ENCODE measurements at regions not wholly inside any gene's neighbourhood (a gene's known extent, or its start where the extent isn't known, plus 50 kb on each side); places are given as distances from the start of the nearest gene placed in this dataset.

DNA sequence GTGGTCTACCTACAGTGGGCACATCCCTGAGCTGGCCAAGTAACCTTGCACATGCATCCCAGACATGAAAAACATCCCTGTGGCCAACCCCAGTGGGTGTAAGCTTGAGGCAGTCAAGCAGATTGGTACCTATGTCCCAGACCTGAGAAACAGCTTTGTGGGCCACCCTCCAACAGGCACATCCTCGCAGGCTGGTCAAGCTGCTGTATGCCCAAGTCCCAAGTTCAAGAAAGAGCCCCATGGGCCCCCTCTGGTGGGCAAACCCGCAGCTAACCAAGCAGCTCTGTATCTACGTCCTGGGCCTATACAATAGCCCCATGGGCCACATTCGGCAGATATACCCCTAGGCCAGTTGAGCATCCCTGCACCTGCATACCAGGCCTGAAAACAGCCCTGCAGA, 186.3 kb upstream of the GPR149 start:
- Histone ChIP-seq H3K9me3 (ENCODE audit: low read length) (no peaks in the 10 kb centered on the region), H3K4me3 (ENCODE audit: low read depth, low read length, poor library complexity, severe bottlenecking) (no peak overlapping the region), H3K4me2 (ENCODE audit: low read length) (no peak overlapping the region), H4K20me1 (ENCODE audit: insufficient read depth, low read length) (no peaks in the 10 kb centered on the region), H3F3A (ENCODE audit: insufficient read depth, low read length) (no peaks in the 10 kb centered on the region), H3K4me1 (ENCODE audit: insufficient read depth, low read length, severe bottlenecking) (no peaks in the 10 kb centered on the region), H3K27me3 (ENCODE audit: insufficient read depth, low read length) (no peaks in the 10 kb centered on the region), H3K9me2 (ENCODE audit: low read depth, low read length) (no peaks in the 10 kb centered on the region), H3K27ac (ENCODE audit: low read depth, low read length, poor library complexity, severe bottlenecking) (no peak overlapping the region), H3K9ac (ENCODE audit: low read length) (no peak overlapping the region), H2AFZ (ENCODE audit: low read length) (no peak overlapping the region), H3K79me2 (ENCODE audit: insufficient read depth, low read length) (no peaks in the 10 kb centered on the region), H3K36me3 (ENCODE audit: insufficient read depth, low read length) (no peaks in the 10 kb centered on the region)
- no peak for TF ChIP-seq EZH2 (IDR thresholded peaks at IDR 0.05; ENCODE audit: borderline replicate concordance, low read length)
- TF ChIP-seq, protein P1, sequence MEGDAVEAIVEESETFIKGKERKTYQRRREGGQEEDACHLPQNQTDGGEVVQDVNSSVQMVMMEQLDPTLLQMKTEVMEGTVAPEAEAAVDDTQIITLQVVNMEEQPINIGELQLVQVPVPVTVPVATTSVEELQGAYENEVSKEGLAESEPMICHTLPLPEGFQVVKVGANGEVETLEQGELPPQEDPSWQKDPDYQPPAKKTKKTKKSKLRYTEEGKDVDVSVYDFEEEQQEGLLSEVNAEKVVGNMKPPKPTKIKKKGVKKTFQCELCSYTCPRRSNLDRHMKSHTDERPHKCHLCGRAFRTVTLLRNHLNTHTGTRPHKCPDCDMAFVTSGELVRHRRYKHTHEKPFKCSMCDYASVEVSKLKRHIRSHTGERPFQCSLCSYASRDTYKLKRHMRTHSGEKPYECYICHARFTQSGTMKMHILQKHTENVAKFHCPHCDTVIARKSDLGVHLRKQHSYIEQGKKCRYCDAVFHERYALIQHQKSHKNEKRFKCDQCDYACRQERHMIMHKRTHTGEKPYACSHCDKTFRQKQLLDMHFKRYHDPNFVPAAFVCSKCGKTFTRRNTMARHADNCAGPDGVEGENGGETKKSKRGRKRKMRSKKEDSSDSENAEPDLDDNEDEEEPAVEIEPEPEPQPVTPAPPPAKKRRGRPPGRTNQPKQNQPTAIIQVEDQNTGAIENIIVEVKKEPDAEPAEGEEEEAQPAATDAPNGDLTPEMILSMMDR (IDR thresholded peaks at IDR 0.05; ENCODE audit: low read length): peak; percentile 20; the same call in 1 of the 2 replicates

DNA sequence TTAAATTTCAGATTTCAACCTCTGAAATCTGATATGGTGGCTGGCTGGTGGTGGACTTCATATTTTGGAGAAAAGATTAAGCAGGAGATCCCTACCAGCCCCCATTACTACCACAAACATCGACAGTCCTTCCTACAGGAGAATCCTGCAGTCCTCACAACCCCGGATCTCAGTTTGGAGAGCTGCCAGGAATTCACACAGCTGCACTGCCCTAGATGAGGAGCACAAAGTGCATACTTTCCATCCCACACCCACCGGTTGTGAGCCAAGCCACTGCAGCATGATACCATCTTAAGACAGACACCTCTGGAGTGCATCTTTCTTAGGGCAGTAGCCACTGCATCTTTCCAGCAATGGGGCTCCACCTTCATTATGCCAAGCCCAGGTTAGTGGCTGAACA, 185.5 kb upstream of the GPR149 start:
- H4K20me1 ChIP-seq (ENCODE audit: insufficient read depth, low read length): no peaks in the 10 kb centered on the region
- no peak overlapping the region for H2AFZ ChIP-seq (ENCODE audit: low read length)
- H3K27me3 ChIP-seq (ENCODE audit: insufficient read depth, low read length): no peaks in the 10 kb centered on the region
- no peak overlapping the region for H3K4me2 ChIP-seq (ENCODE audit: low read length)
- no peaks in the 10 kb centered on the region for H3K79me2 ChIP-seq (ENCODE audit: insufficient read depth, low read length)
- H3K27ac ChIP-seq (ENCODE audit: low read depth, low read length, poor library complexity, severe bottlenecking): no peak overlapping the region
- no peaks in the 10 kb centered on the region for H3F3A ChIP-seq (ENCODE audit: insufficient read depth, low read length)
- H3K4me3 ChIP-seq (ENCODE audit: low read depth, low read length, poor library complexity, severe bottlenecking): no peak overlapping the region
- TF ChIP-seq, protein P1 (IDR thresholded peaks at IDR 0.05; ENCODE audit: low read length): no peak
- no peak for TF ChIP-seq EZH2 (IDR thresholded peaks at IDR 0.05; ENCODE audit: borderline replicate concordance, low read length)
- no peaks in the 10 kb centered on the region for H3K4me1 ChIP-seq (ENCODE audit: insufficient read depth, low read length, severe bottlenecking)
- no peaks in the 10 kb centered on the region for H3K36me3 ChIP-seq (ENCODE audit: insufficient read depth, low read length)
- no peaks in the 10 kb centered on the region for H3K9me2 ChIP-seq (ENCODE audit: low read depth, low read length)
- H3K9me3 ChIP-seq (ENCODE audit: low read length): no peaks in the 10 kb centered on the region
- no peak overlapping the region for H3K9ac ChIP-seq (ENCODE audit: low read length)

DNA sequence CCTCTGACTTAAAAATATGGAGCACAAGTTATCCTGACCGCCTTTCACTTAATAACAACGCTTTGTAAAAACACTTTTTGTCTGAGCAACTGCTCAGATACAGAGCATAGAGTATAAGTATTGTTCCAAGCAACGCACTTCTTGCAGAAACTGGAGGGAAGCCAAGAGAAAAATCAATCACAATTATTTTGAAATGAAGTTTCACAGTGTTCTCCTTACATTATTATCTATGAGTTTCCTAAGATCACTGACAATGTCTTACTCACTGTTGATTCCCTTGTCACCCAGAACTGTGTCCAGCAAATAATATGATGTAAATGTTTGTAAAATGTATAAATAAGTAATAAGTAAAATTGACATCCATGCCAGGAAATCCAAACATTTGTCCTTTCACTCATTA, 184.6 kb upstream of the GPR149 start:
- no peak overlapping the region for H3K4me2 ChIP-seq (ENCODE audit: low read length)
- no peak overlapping the region for H3K9ac ChIP-seq (ENCODE audit: low read length)
- H2AFZ ChIP-seq (ENCODE audit: low read length): no peak overlapping the region
- no peaks in the 10 kb centered on the region for H3K27me3 ChIP-seq (ENCODE audit: insufficient read depth, low read length)
- no peaks in the 10 kb centered on the region for H3K9me2 ChIP-seq (ENCODE audit: low read depth, low read length)
- no peaks in the 10 kb centered on the region for H3F3A ChIP-seq (ENCODE audit: insufficient read depth, low read length)
- H3K4me3 ChIP-seq (ENCODE audit: low read depth, low read length, poor library complexity, severe bottlenecking): no peak overlapping the region
- no peaks in the 10 kb centered on the region for H3K36me3 ChIP-seq (ENCODE audit: insufficient read depth, low read length)
- H3K79me2 ChIP-seq (ENCODE audit: insufficient read depth, low read length): no peaks in the 10 kb centered on the region
- H3K4me1 ChIP-seq (ENCODE audit: insufficient read depth, low read length, severe bottlenecking): no peaks in the 10 kb centered on the region
- H3K27ac ChIP-seq (ENCODE audit: low read depth, low read length, poor library complexity, severe bottlenecking): no peak overlapping the region
- H4K20me1 ChIP-seq (ENCODE audit: insufficient read depth, low read length): no peaks in the 10 kb centered on the region
- H3K9me3 ChIP-seq (ENCODE audit: low read length): no peaks in the 10 kb centered on the region
- no peak for TF ChIP-seq EZH2 (IDR thresholded peaks at IDR 0.05; ENCODE audit: borderline replicate concordance, low read length)

DNA sequence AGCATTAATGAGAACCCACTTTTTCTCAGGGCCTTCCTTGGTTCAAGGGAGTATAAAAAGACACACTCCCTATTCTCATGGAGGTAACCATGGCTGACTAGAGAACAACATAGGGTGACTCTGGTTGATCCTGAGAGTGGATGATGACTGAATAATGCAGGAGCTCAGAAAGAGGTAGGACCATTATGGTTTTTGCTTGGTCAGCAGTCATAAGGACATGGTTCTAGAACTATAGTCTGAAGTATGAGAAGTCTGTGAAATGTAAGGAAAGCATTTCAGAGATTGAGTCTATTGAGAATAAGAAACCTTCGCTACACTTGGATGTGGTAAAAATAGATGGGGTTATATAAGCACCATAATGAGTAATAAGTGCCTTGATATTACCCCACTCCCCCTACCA, 184.1 kb upstream of the GPR149 start:
- H3K36me3 ChIP-seq (ENCODE audit: insufficient read depth, low read length): no peaks in the 10 kb centered on the region
- H3K79me2 ChIP-seq (ENCODE audit: insufficient read depth, low read length): no peaks in the 10 kb centered on the region
- no peaks in the 10 kb centered on the region for H3F3A ChIP-seq (ENCODE audit: insufficient read depth, low read length)
- H3K4me3 ChIP-seq (ENCODE audit: low read depth, low read length, poor library complexity, severe bottlenecking): no peak overlapping the region
- no peaks in the 10 kb centered on the region for H3K9me3 ChIP-seq (ENCODE audit: low read length)
- H3K9ac ChIP-seq (ENCODE audit: low read length): no peak overlapping the region
- H3K27me3 ChIP-seq (ENCODE audit: insufficient read depth, low read length): no peaks in the 10 kb centered on the region
- H2AFZ ChIP-seq (ENCODE audit: low read length): no peak overlapping the region
- H4K20me1 ChIP-seq (ENCODE audit: insufficient read depth, low read length): no peaks in the 10 kb centered on the region
- no peak overlapping the region for H3K4me2 ChIP-seq (ENCODE audit: low read length)
- TF ChIP-seq EZH2 (IDR thresholded peaks at IDR 0.05; ENCODE audit: borderline replicate concordance, low read length): no peak
- TF ChIP-seq, protein P1 (IDR thresholded peaks at IDR 0.05; ENCODE audit: low read length): no peak
- no peak overlapping the region for H3K27ac ChIP-seq (ENCODE audit: low read depth, low read length, poor library complexity, severe bottlenecking)
- no peaks in the 10 kb centered on the region for H3K9me2 ChIP-seq (ENCODE audit: low read depth, low read length)
- no peaks in the 10 kb centered on the region for H3K4me1 ChIP-seq (ENCODE audit: insufficient read depth, low read length, severe bottlenecking)

Data from OCI-LY1 (cell line).